Bone marrow (tissue), 2 donors: ENCODE measurements at regions not wholly inside any gene's neighbourhood (a gene's known extent, or its start where the extent isn't known, plus 50 kb on each side); places are given as distances from the start of the nearest gene placed in this dataset.
"Not testable (repeated sequence)": the region's sequence is repeated elsewhere in the genome, so short reads cannot be mapped to it uniquely, and the experiment has no call there.

Experiments used
- DNase-seq, 2 donors: peaks; one replicate each; lab custom pipeline; 2025; lab: John Stamatoyannopoulos, UW

DNA sequence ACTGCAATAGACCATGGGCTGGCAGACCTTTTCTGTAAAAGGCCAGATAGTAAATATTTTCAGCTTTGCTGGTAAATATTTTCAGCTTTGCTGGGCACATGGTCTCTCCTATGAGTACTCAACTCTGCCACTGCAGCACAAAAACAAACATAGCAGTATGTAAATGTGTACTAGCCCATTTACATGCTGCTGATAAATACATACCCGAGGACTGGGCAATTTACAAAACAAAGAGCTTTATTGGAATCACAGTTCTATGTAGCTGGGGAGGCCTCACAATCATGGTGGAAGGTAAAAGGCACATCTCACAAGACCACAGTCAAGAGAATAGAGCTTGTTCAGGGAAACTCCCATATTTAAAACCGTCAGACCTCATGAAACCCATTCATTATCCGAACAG is 793.0 kb downstream of the EDEM1 start:
- no peak for DNase-seq

DNA sequence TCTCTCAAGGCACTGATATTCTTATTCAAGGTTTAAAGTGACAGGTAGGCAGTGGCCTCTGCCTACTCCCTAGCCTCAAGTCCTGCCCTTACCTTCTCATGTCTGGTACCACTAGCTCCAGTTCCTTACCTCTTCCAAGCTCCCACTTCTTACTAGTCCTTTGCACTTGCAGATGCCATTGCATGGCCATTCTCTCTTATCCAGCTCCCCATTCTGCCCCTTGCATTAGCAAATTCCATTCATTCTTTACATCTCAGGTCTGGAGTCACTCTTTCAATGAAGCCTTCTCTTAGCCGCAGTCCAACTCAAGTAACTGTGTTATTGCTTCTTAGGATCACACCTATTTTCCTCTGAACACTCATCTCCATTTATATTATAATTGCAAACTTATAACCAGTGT is 807.1 kb downstream of the EDEM1 start:
- DNase-seq = no peak

DNA sequence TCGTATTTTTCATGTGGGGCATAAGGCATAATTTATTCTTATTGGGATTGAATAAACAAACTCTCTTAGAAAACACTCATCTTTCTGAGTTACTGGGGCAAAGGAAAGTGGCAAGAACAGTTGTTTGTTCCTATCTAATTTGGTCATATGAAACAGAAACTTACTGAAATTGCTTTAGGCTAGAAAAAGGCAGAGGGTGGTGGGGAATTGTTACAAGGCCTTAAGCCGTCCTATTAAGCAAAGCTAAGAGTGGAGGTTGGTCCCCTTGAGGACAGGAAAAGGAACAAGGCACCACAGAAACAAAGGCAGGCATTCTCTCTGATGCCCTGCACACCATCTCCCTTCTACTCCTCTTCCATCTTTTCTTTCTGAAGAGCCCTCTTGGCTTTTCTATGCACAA is 830.9 kb downstream of the EDEM1 start:
- no peak for DNase-seq

DNA sequence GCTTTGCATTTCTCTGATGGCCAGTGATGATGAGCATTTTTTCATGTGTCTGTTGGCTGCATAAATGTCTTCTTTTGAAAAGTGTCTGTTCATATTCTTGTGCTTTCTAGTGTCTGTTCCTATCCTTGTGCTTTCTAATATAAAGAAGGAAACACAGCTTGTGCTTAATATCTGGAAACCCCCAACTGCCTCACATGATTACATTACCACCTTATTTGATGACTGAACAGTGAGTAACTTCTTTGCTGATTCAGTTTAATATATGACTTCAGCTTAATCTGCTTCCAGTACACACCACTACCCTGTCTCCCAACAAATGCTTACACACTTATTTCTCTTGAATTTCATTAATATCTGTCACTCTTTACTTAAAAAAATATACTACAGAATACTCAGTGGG is 835.1 kb downstream of the EDEM1 start:
- no peak for DNase-seq

DNA sequence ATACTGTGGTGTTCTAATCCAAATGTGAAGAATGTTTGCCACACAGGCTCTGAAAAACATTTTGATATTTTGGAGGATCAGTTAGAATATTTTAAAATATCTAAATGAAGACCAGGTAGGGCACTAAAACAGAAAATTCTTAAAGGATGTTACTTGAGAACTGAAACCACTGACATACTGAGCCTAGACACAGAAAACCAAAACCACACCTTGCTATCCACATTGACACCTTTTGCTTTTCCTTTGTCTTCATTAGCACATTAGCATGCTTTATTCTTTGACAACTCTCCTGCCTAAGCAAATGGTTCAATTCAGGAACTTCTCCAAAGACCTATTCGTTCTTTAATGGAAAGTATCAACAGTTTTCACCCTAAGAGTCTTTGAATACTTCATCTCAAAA is 835.9 kb upstream of the GRM7 start:
- no peak for DNase-seq

DNA sequence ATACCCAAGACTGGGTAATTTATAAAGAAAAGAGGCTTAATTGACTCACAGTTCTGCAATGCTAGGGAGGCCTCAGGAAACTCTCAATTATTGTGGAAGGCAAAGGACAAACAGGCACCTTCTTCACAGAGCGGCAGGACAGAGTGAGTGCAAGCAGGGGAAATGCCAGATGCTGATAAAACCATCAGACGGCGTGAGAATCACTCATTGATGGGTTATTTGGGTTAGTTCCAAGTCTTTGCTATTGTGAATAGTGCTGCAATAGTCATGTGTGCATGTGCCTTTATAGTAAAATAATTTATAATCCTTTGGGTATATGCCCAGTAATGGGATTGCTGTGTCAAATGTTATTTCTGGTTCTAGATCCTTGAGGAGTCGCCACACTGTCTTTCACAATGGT is 830.3 kb upstream of the GRM7 start:
- not testable (repeated sequence) for DNase-seq

DNA sequence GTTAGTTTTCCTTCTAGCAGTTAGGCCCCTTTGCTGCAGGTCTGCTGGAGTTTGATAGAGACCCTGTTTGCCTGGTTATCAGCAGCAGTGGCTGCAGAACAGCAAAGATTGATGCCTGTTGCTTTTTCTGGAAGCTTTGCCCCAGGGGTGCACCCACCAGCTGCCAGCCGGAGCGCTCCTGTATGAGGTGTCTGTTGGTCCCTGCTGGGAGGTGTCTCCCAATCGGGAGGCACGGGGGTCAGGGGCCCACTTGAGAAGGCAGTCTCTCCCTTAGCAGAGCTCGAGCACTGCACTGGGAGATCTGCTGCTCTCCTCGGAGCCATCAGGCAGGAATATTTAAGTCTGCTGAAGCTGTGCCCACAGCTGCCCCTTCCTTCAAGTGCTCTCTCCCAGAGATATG is 825.3 kb upstream of the GRM7 start:
- DNase-seq = no peak

DNA sequence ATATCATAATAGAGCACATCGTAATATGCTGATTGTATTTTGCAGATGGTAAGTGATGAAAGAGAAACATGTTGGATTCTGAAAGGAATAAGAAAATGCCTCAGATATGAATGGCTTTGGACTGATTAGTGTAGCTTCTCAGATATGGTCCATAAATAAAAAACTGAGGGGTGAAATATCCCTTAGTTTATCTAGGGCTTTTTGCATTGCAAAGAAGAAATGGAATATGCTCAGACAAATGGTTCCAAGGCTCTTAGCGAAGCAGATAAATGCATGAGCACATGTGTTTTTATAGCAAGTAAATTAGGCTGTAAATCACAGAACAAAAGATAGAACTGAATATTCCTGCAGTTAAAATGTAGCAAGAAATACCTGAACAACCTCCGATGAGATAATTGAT is 820.9 kb upstream of the GRM7 start:
- no peak for DNase-seq

DNA sequence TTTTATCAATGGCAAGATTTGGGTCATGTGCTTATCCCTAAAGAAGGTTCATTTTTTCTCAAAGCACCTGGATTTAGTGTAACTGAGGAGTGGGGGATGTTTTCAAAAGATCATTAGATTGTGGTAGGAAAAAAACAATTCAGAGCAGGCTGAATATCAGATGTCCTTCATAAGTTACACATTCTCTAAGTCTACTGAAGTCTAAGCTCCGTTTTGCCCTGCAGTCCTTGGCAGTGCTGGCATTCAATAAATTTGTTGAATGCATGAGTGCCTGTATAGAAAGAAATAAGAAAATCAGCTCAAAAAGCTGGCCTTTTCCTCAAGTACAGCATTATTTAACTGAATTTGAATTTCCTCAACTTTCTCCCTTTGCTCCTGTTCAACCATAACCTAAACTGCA is 819.0 kb upstream of the GRM7 start:
- DNase-seq = no peak

DNA sequence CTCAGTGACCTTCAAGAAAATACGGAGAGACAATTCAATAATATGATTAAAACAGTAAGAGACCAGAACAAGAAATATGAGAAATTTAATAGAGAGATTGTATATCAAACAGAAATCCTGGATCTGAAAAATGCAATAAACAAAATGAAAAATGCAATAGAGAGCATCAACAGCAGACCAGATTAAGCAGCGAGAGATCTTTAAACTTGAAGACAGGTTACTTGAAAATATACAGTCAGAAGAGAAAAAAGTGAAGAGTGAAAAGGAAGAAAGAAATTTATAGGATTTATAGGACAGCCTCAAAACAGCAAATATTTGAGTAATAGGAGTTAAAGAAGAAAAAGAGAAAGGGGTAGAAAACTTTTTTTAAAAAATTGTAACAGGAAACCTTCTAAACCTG is 813.9 kb upstream of the GRM7 start:
- no peak for DNase-seq

DNA sequence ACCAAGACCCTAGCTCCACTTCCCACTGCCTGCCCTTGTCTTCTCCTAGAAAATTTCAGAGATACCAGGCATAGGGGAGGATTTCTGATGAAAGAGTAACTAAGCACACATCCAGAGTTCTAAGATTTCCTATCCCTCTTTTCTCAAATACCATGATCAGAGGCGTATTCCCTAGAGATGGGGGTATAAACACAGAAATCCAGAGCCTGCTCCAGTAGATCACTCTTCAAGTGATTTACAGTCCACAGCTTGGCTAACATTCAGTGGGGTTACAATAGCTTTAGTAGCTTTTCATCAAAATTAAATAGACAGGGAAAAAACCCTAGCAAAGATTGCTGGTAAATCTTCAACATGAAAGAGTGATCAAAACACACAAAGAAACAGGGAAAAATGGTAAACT is 800.7 kb upstream of the GRM7 start:
- no peak for DNase-seq

DNA sequence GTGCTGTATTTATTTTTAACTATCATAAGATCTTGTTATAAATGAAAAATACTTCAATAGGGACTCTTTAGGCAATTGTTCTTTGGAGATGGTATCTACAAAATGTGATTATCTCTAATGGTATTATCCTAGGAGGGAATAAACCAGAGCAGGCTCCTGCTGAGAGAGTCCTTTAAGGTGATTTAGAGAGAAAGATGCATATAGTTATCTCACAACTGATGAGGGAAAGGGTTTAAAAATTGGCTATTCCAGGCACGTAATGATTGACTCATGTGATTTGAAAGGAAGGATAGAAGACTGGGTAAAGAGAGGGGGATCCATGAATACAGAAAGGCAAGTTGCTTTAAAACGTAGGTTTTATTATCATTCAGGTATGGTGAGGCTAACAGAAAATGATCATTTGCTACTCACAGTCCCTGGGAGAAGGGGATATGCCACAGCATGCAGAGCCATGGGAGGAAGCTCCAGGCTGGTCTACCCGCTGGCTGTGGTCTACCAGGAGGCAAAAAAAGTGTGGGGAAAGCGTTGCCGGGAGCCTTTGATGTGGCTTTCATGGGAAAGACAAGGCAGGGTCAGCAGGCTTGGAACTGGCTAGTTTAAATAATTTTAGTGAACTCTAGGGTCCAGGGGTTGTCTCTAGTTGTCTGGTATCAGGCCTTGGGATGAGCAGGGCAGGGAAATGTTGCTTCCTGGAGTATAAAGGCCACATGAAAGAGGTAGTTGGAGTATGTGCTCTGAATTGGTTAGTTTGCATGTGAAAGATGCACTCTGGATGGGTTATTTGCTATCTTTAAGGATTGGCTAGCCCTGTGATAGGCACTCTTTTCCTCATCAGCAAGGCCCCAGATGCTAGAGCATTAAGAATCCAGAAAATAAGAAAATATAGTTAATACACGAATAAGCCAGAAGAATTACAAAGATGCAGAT is 798.4 kb upstream of the GRM7 start:
- DNase-seq = no peak

DNA sequence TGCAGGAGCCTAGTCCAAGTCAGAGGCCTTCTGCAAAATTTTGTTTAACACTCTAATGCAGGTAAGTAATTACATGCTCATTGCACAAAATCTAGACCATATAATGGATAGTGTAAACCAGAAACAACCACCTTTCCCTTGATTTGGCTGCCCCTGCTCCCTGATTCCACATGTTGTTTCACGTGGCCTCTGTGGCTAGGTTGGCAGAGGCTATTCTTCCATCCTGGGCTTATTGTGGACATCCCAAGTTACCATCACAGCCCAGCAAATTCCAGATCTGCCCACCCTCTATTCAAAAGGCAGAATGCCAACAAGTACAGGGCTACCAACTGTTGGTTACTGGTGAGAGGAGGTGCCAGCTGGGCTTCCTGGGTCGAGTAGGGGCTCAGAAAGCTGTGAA is 794.5 kb upstream of the GRM7 start:
- DNase-seq = no peak

DNA sequence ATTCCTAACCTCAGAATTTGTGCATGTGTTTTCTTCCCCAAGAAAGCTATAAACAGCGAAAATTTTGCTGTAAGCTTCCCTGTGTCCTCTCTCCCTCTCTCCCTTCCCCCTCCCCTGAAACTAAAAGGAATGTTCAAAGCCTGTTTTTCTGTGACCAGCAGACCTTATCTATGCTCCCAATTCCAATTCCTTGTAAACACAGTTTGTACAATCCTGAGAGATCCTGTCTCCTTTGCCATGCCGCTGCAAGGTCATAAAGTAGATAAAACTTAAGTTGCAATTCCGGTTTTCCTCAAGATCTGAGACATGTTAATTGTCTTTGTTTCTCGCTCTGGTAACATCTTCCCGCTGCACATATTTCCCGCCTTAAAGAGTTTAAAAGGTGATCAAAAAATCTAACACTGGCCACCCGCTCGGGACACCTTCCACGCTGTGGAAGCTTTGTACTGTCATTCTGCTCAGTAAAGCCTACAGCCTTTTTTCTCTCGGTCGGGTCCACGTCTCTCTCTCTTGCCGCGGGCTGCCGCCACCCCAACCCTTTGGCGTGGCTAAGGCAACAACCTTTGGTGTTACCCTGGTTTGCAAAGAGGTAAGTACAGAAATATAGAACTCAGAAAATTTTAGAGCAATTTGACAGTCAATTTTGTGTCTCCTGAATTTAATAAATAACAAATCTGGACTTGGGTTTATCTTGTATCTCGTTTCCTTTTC is 793.9 kb upstream of the GRM7 start:
- DNase-seq = not testable (repeated sequence)

DNA sequence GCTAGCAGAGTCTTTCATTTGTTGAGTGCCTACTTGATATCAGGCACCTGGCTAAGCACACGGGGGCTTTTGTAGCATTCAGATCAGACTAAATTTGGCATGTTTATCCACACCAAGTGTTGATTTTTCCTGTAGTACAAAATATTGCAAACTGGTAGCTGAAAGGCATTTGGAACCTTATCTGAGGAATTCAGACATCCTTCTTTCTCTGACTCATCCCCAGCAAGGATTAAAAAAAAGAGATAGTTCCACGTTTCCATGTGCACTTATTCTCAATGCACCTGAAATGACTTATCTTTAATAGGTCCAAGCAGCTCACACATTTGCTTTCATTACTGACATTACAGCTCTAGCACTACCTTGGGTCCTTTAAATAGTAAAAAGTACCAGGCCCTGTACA is 786.0 kb upstream of the GRM7 start:
- no peak for DNase-seq

DNA sequence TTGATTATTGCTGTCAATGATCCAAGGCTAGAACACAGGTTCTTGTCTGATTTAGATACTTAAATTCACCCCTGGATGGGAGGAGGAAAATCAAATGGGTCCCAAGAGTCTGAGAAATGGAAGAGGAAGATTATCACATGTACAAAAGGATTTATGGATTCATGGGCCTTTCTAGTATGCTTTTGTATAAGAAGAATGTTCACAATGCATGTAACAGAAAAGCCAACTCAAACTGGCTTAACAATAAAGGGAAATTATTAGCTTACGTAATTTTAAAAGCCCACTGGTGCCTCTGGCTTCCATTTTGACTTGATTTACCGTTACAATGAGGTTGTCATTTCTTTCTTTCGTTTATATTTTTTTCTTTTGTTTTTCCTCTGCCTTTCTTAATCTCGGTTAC is 782.5 kb upstream of the GRM7 start:
- DNase-seq = no peak

DNA sequence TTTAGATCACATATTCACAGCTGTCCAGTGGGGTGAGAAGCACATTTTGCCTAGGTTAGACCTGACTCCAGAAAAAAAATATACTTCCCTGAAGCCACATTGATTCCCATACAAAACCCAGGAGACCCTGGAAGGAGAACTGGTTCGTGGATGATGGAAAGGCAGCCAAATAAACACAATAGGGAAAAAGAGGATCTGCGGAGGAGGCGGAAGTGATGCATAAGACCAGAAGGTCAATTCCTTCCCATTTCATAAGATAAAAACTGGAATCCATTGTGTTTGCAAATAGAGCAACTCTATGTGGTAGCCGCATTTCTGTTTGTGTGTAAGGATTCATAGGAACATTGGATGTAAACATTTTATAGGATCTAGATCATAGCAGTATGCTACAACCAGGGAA is 781.9 kb upstream of the GRM7 start:
- no peak for DNase-seq

DNA sequence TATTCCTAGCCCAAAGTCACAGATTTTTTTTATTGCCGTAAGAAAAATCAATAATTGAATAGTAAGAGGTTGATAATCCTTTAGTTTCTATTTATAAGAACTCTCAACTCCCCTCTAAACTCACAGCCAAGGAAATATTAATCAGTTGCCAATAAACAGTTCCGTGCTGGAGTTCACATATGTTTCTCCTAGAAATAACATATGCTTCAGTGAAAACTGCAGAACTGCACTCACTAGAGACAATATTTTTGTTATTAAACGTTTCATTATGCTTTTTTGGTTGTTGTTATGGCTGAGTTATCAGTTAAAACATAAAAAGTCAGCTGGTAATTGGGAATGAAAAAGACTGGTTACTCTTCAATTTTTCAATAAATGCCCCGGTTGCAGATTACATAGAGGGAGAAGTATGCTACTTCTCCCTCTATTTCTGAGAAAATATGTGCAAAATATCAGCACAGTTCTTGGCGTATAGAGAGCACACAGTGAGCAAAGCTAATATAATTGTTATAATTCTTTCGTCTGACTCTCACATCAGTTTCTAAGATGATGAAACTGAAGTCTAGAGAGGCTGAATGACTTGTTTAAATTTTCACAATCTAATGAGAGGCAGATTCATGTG is 781.2 kb upstream of the GRM7 start:
- no peak for DNase-seq

DNA sequence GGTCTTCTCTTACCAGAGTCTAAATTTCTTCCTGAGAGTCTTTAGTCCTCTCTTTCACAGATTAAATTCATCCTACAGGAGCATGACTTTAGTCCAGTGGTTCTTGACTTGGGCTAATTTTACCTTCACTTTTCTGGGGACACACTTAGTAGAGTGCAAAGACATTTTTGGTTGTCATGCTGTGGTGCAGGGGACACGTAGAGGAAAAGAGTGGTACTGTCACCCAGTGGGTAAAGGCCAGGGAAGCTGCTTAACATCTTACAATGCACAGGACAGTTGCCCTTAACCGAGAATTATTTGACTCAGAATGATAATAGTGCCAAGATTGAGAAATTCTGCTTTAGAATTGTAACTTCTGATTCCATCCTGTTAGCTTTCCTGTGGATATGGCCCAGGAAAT is 772.5 kb upstream of the GRM7 start:
- no peak for DNase-seq

DNA sequence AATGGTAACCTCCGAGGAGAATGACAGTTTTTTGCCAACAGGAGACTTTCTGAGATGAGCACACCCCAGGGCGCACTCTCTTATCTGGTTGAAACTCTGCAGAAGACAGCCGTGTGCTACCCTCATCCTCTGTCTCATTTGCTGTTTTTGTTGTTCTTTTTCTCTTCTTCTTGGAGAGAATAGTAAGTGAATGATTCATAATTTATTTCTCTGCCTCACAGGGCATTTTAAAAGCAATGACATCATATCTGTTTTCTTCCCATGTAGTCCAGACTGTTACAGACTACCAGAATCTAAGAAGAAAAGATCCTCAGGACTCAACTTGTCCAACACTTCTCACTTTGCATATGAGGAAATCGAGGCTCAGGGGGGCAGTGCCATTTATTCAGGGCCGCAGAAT is 771.1 kb upstream of the GRM7 start:
- DNase-seq = no peak

DNA sequence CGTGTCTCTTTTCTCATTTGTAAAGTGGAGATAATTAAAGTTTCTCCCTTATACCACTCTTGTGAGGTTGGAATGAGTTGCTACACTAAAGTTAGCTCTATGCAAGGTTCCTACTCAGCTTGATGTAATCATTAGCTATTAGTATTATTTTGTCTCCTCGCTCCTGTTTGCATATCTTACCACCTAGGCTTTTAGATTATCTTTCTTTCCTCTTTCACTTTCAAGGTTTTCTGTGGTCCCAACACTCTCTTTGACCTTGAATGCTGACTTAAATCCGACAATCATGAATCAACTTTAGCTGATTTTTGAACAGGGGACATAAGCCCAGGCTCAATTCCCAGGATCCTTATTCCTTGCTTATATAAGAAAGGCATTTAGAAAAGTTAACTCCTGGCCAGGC is 769.7 kb upstream of the GRM7 start:
- DNase-seq = no peak

DNA sequence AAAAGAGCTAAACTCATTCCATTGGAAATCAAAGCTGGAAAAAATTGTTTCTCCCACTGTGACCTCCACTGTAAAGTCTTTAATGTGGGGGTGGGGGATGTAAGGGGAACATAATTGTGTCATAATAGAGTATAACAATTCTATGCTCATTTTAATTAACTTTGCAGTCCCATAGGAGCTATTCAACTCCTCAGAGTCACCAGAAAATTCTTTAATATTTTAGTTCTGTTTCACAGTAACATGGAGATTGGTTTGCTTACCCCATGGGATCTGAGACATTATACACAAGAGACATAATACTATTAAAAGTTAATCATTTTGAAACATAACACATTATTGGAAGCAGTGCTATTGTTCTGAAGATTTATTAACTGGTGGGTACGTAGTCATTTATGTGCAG is 765.9 kb upstream of the GRM7 start:
- no peak for DNase-seq

DNA sequence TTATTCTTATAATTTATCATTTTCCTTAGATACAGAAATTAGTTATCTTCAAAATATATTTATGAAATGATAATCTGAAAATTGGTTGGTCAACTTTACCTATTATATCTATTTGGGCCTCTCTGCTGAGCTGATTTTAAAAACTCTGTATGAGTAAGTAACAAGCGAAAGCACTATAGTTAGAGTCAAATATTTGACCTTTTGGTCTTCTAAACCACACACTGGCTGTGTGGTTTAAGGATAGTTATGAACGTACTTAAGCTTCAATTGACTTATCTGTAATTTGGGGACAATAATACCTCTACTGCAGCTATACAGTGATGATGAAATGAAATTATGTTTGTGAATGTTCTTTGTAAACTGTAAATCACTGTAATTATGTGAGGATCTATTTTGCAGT is 763.9 kb upstream of the GRM7 start:
- DNase-seq = no peak
